ENCODE measurements at regions not wholly inside any gene's neighbourhood (a gene's known extent, or its start where the extent isn't known, plus 50 kb on each side); places are given as distances from the start of the nearest gene placed in this dataset.

GRCh38 chr5:89233462-89233861 is 350.5 kb upstream of the MEF2C start:
- no peak for FAIRE-seq

GRCh38 chr5:89232139-89232603 is 349.2 kb upstream of the MEF2C start:
- no peak for FAIRE-seq

GRCh38 chr5:89230178-89230577 is 347.2 kb upstream of the MEF2C start:
- no peak for FAIRE-seq

GRCh38 chr5:89229331-89230070 is 346.5 kb upstream of the MEF2C start:
- no peak for FAIRE-seq

- FAIRE-seq = no peak
Observed at GRCh38 chr5:89228355-89228754, 345.4 kb upstream of the MEF2C start.

GRCh38 chr5:89218364-89218763 is 335.4 kb upstream of the MEF2C start:
- no peak for FAIRE-seq

GRCh38 chr5:89216606-89217005 is 333.6 kb upstream of the MEF2C start:
- no peak for FAIRE-seq

- FAIRE-seq = no peak
Observed at GRCh38 chr5:89213573-89213972, 330.6 kb upstream of the MEF2C start.

GRCh38 chr5:89211836-89212235 is 328.9 kb upstream of the MEF2C start:
- FAIRE-seq = no peak

- FAIRE-seq = no peak
Observed at GRCh38 chr5:89208811-89209210, 325.8 kb upstream of the MEF2C start.

GRCh38 chr5:89208392-89208791 is 325.4 kb upstream of the MEF2C start:
- FAIRE-seq = no peak

- FAIRE-seq = no peak
Observed at GRCh38 chr5:89204756-89205155, 321.8 kb upstream of the MEF2C start.

- FAIRE-seq = no peak
Observed at GRCh38 chr5:89203611-89204010, 320.6 kb upstream of the MEF2C start.

GRCh38 chr5:89200899-89201298 is 317.9 kb upstream of the MEF2C start:
- no peak for FAIRE-seq

GRCh38 chr5:89199306-89199705 is 316.3 kb upstream of the MEF2C start:
- no peak for FAIRE-seq

GRCh38 chr5:89191374-89191773 is 308.4 kb upstream of the MEF2C start:
- no peak for FAIRE-seq

GRCh38 chr5:89190515-89191265 is 307.7 kb upstream of the MEF2C start:
- FAIRE-seq = no peak

GRCh38 chr5:89187883-89188465 is 305.0 kb upstream of the MEF2C start:
- no peak for FAIRE-seq

GRCh38 chr5:89187268-89187667 is 304.3 kb upstream of the MEF2C start:
- peak; percentile 74 for FAIRE-seq

- no peak for FAIRE-seq
Observed at GRCh38 chr5:89181546-89181945, 298.6 kb upstream of the MEF2C start.

GRCh38 chr5:89179731-89180130 is 296.7 kb upstream of the MEF2C start:
- no peak for FAIRE-seq

GRCh38 chr5:89178541-89178940 is 295.6 kb upstream of the MEF2C start:
- no peak for FAIRE-seq

GRCh38 chr5:89173528-89173927 is 290.5 kb upstream of the MEF2C start:
- FAIRE-seq = no peak

GRCh38 chr5:89168766-89169165 is 285.8 kb upstream of the MEF2C start:
- FAIRE-seq = no peak
